ELR (cell line): ENCODE measurements at regions not wholly inside any gene's neighbourhood (a gene's known extent, or its start where the extent isn't known, plus 50 kb on each side); places are given as distances from the start of the nearest gene placed in this dataset.
A peak's percentile ranks its signal among the peaks of the same experiment; 100 is the strongest.

Experiments used
- DNase-seq: peaks from one replicate; pipeline ENCODE4 v3.0.0-alpha.2; 2015; ENCODE audit warnings: low read depth

DNA sequence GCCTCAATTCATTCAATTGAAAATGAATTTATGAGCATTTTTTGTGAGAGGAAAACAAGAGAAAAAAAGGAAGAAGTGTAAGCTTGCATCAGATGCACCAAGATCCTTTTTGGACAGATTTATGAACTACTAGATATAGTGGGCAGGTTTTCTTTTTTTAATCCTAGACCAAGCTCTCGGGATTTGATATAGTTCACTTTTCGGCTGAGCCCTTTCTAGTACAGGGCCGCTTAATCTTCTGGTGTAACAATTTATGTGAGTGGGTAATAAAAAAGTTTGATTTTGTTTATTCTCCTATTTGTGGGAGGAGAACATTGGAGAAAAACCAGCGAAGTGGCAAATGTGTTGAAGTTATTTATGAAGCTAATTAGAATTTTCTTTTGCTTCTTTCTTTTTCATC, 538.0 kb downstream of the UTRN start:
- no peak for DNase-seq

GRCh38 chr6:144824018-144824417, 538.9 kb downstream of the UTRN start:
- no peak for DNase-seq

DNA sequence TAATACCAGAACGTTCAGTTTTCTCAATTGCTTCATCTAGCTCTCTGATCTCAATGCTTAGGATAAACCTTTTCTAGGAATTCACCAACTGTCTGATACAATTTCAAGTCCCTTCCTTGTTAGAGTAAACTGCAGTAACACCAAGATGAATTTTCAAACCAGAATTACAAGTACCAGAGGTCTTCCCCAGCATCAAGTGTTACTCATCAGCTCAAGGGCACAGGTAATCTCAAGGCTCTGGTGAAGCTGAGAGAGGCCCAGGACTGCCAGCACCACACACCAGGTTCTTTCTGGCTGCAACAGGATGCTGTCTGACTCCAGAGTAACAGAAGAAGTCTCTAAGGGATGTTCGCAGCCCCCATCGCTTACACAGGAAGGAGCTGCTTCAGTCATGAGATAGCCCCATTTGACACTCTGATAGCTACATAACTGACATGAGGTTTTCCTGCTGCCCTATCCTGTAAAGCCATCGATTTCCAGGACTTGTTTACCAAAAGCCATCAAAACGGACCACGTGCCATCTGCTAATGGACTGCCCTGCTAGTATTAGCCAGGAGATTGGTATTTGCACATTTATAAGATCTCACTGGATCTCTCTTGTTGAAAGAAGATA, 549.4 kb downstream of the UTRN start:
- DNase-seq: no peak

DNA sequence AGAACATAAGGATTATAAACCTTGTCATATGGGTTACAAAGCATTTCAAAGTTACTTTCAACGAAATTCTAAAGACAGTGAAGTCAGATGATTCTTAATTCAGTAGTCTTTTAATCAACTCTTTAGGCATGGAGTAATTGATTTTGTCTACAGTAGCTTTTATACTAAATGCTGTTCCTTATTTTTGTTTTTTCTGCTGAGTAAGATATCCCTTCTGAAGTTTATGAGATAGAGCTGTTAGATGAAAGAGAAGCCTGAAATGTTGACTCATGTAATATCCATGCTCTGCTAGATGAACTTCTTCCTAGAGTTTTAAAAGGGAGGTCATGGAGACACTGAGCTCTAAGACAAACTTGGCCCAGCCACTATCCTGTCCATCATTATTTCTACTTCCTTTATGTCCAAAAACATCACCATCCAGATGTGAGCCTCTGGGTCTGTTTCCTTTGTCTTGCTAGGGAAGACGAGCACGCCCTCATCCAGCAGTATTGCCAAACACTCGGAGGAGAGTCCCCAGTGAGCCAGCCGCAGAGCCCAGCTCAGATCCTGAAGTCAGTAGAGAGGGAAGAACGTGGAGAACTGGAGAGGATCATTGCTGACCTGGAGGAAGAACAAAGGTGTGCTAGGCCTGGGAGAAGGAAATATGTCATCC, 550.3 kb downstream of the UTRN start:
- DNase-seq: no peak

GRCh38 chr6:144840619-144841018, 555.5 kb downstream of the UTRN start:
- DNase-seq: no peak

DNA sequence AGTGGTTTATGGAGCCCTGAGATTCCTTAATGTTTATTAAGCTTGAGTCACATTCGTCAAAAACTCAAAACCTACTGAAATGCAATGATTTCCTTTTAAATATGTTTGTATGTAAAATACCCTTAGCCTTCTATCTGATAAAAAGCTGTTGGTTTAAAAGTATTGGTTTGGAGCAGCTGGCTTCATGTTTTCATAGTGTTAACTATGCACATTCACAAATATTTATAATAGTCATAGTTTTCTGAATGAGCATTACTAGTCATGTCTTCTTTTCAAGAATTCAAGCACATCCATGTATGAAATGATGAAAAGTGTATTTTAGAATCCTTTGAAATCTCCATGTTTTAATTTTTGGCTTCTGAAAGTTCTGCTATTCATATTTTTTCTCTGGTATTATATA, 558.6 kb downstream of the UTRN start:
- DNase-seq: no peak

DNA sequence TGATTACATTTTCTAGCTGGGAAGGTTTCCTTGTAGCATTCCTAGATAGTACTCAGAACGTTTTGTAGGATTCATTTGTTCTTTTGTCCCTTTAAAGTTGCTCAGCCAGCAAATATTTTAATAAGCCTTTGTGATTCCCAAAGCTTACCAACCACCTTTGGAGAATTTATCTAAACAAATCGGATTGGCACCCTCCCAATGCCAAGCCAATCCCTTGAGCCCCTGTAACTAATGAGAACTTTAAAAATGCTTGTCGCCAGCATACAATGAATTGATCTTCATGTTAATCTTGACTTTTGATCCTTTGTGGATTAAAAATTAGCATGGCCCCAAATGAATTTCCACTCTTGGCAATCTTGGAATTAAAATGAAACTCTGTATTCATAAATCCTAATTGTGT, 559.5 kb downstream of the UTRN start:
- DNase-seq: no peak

DNA sequence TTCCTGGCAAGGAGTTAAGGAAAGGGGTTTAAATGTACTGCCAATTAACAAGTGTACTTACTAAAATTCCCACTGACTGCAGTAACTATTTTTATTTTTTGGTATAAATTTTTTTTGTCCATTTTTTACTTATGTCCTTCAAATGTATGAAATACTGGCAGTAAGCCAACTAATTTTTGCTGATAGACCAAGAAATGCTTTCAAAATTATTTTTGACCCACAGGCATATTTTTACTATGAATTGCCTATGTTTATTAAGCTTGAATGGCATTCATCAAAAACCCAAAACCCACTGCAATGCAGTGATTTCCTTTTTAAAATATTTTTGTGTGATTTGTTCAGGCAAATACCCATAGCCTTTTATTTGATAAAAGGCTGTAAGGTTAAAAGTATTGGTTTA, 560.1 kb downstream of the UTRN start:
- DNase-seq: peak; percentile 15

DNA sequence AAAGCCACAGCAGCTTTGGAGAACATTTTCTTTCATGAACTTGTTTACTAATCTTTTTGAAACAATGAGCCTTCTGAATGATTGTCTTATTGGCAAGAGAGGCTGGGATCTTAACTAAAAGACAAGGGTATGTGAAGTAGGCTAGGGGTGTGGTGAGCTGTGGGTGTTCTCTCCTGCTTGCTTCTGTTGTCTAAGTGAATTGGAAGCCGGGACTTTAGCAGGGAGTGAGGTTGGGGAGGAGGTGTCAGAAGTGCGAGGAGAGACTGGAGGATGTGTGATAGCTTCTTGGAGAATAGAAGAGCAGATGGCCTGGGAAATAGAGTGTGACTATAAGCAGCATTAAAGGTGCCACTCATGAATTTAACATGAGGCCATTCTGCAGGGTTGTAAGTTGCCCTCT, 562.8 kb downstream of the UTRN start:
- DNase-seq: no peak

GRCh38 chr6:144849920-144850319, 564.8 kb downstream of the UTRN start:
- no peak for DNase-seq

DNA sequence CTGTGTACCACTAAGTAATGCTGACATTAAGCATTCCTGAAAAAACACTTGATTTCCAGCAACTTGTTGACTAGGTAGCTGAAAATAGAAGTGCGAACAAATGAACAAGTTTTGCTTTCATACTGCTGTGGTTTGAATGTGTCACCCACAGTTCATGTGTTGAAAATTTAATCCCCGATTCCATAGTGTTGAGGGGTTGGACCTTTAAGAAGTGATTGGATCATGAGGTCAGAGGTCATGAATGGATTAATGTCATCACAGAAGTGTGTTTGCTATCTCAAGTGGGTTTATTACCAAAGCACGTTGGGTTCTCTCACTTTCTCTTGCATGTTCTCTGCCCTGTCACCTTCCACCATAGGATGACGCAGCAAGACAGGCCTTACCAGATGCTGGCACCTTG, 568.5 kb downstream of the UTRN start:
- no peak for DNase-seq

DNA sequence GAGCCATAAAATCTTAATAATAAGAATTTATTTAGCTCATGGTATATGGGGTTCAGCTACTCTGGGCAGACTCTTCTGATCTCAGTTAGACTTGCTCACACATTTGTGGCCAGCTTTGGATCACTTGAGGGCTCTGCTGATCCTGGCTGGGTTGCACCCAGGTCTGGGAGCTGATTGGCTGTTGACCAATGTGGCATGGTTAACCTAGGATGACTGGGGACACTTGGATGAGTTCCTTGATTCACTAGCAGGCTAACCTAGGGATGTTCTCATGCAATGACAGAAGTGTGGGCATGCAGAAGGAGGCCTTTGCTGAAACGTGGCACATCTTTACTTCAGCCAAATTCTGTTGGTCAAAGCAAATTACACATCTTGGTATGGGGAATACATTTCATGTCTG, 569.5 kb downstream of the UTRN start:
- DNase-seq: no peak

- DNase-seq: no peak
These were observed 570.2 kb downstream of the UTRN start for GRCh38 chr6:144855375-144855774.

DNA sequence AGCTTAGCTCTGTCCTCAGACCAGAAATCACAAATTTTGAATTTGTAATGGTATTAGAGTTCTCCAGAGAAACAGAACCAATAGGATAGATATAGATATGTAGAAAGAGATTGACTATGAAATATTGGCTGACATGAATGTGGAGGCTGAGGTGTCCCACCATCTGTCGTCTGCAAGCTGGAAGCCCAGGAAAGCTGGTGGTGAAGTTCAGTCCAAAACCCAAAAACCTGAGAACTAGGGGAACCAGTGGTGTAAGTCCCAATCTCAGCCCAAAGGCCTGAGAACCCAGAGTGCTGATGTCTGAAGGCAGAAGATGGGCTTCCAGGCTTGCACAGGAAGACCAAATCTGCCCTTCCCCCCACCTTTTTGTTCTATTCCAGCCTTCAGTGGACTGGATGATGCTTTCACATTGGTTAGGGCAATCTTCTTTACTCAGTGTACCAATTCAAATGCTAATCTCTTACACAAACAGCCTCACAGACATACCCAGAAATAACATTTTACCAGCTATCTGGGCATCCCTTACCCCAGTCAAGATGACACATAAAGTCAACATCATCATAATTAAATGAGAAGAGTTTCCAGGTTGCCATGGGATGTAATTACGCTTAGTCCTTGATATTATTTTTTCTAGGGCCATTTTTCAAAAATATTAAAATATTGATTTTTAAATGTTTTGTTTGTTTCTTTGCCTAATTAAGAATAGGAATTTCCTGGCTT, 570.8 kb downstream of the UTRN start:
- DNase-seq: no peak

DNA sequence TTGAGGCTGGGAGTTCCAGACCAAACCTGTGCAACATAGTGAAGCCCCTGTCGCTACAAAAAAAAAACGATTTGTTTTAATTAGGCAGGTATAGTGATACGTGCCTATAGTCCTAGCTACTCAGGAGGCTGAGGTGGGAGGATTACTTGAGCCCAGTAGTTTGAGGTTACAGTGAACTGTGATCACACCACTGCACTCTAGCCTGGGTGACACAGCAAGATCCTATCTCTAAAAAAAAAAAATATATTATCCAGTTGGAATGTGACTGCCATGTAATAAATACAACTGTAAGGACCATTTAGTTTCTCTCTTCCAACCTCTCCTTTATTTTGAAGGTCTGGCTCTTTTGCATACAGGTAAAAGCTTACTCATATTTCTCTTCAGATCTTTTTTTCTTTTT, 571.5 kb downstream of the UTRN start:
- no peak for DNase-seq

DNA sequence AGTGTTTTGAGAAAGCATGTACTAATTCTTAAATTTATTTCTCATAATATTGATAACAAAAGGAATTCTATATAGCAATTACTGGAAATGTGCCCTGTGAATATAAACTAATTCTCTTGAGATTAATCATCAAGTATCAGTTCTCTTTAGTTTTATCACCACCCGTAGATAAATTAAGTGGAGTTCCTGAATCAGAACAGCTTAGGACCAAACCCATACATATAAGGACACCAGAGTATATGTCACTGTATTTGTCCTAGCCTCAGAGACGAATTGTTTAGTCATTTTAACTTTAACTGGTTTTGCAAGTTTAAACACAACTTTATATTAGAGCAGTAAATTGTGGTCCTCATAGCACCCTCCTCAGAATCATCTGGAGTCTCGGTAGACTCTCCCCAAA, 572.0 kb downstream of the UTRN start:
- DNase-seq: no peak

- no peak for DNase-seq
These were observed 577.6 kb downstream of the UTRN start for GRCh38 chr6:144862769-144863168.

DNA sequence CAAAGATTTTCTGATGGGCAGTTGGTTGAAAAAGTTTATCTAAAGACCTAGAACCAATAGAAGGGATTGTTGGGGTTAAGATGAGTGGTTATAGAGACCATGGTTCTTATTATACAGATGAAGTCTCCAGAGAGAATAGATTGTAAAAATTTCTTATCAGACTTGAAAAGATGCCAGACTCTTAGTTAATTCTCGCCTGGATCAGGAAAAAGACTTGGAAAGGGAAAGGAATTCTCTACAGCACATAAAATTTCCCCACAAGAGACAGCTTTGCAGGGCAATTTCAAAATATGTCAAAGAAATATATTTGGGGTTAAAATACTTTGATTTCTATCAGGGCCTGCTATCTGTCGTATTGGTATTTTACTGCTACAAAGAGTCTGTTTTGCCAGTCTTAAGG, 582.6 kb downstream of the UTRN start:
- DNase-seq: no peak

GRCh38 chr6:144870782-144871181, 585.6 kb downstream of the UTRN start:
- no peak for DNase-seq

DNA sequence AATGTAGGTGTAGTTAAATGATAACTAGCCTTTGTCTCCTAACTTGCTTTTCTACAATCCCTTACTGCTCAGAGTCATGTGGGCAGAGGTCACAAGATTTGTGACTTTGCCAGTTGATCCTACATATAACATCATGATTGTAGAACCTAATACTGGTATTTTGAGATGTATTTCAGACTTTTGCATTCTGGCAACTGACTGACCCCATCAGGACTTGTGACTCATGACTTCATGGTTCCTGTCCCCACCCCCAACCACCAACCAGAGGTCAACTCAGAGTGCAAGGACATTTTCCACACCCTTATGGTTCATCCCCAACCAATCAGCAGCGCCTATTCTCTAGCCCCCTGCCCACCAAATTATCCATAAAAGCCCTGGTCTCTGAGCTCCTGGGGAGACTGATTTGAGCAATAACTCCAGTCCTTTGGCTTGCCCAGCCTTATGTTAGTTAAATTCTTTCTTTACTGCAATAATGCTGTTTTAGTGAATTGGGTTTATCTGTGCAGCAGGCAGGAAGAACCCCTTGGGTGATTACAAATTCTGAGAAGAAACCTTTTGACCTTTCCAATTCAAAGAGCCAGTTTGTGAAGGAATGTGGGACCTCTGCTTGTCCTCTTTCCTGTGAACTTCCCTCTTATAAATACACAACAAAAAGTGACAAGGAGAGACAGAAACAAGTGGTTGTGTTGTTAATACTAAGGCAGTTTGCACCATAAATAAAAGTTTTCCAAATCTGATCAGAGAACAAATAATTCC, 588.7 kb downstream of the UTRN start:
- DNase-seq: no peak

- no peak for DNase-seq
These were observed 591.6 kb downstream of the UTRN start for GRCh38 chr6:144876689-144877088.

GRCh38 chr6:144877118-144877517, 592.0 kb downstream of the UTRN start:
- DNase-seq: no peak

- no peak for DNase-seq
These were observed 593.4 kb downstream of the UTRN start for GRCh38 chr6:144878577-144878976.
